K562 (cell line): ENCODE measurements at regions not wholly inside any gene's neighbourhood (a gene's known extent, or its start where the extent isn't known, plus 50 kb on each side); places are given as distances from the start of the nearest gene placed in this dataset.

ENCODE experiments used
- BHLHE40 ChIP-seq: IDR thresholded peaks from 2 replicates; pipeline ENCODE4 v1.6.1; 2011; ENCODE audit warnings: low read length, improper control_type of control experiment
- HEY1 ChIP-seq: fragments of 250-450 bp; sonication (Bioruptor Pico); IDR thresholded peaks from 2 replicates; pipeline ENCODE4 v1.5.0; 2020; ENCODE audit warnings: mild to moderate bottlenecking, moderate library complexity, borderline replicate concordance
- HMG20B ChIP-seq: fragments of 250-450 bp; sonication (Bioruptor Pico); IDR thresholded peaks from 2 replicates; pipeline ENCODE4 v1.5.0; 2021; ENCODE audit warnings: mild to moderate bottlenecking
- IRF1 ChIP-seq: sonication (generic); formaldehyde crosslinking; IDR thresholded peaks from 2 replicates; pipeline ENCODE4 v1.8.0; 2022; ENCODE audit warnings: missing genetic modification reagents, mild to moderate bottlenecking, borderline replicate concordance
- KLF13 ChIP-seq: fragments of 450-650 bp; IDR thresholded peaks from 2 replicates; pipeline ENCODE4 v1.6.1; 2016; ENCODE audit warnings: missing genetic modification characterization, low read depth, mild to moderate bottlenecking, missing compliant biosample characterization, moderate library complexity, borderline replicate concordance
- REST ChIP-seq, 2 experiments: fragments of 450-650 bp; formaldehyde crosslinking in 1 of 2; IDR thresholded peaks; 2 replicates each; pipeline versions ENCODE4 v1.4.0 to v1.6.1; 2014 to 2020; ENCODE audit warnings: mild to moderate bottlenecking in 2 of 2, borderline replicate concordance in 1 of 2, low read depth in 1 of 2
- U2AF2 ChIP-seq: fragments of 200-400 bp; formaldehyde crosslinking; optimal IDR thresholded peaks from 2 replicates; pipeline ENCODE3; 2017; ENCODE audit warnings: low read depth, mild to moderate bottlenecking, low read length
- XRCC3 ChIP-seq: fragments of 450-650 bp; IDR thresholded peaks from 2 replicates; pipeline ENCODE4 v1.6.1; 2017; ENCODE audit warnings: mild to moderate bottlenecking, moderate library complexity
- ZNF175 ChIP-seq: fragments of 200-800 bp; sonication (Bioruptor generic); IDR thresholded peaks from 2 replicates; pipeline ENCODE4 v1.6.1; 2016; ENCODE audit warnings: low read depth, mild to moderate bottlenecking, missing genetic modification characterization, missing compliant biosample characterization
- ZNF224 ChIP-seq: sonication (generic); formaldehyde crosslinking; IDR thresholded peaks from 2 replicates; pipeline ENCODE4 v1.8.0; 2022; ENCODE audit warnings: mild to moderate bottlenecking, missing genetic modification reagents
- ZNF282 ChIP-seq: sonication (generic); formaldehyde crosslinking; IDR thresholded peaks from 2 replicates; pipeline ENCODE4 v1.8.1; 2023; ENCODE audit warnings: missing genetic modification reagents
- ZNF507 ChIP-seq: conservative IDR thresholded peaks from 2 replicates; pipeline ENCODE4 v1.6.1; 2017; ENCODE audit warnings: missing genetic modification characterization, missing compliant biosample characterization
- ZNF75A ChIP-seq: fragments of 450-650 bp; formaldehyde crosslinking; IDR thresholded peaks from 2 replicates; pipeline ENCODE4 v1.4.0; 2020; ENCODE audit warnings: mild to moderate bottlenecking
- ZNF76 ChIP-seq: fragments of 250-450 bp; sonication (Bioruptor Pico); IDR thresholded peaks from 2 replicates; pipeline ENCODE4 v1.4.0; 2020; ENCODE audit warnings: mild to moderate bottlenecking, moderate library complexity, borderline replicate concordance
- TF ChIP-seq, protein P1 (sequence below): fragments of 450-650 bp; formaldehyde crosslinking; IDR thresholded peaks from 2 replicates; pipeline ENCODE4 v1.4.0; 2022; ENCODE audit warnings: mild to moderate bottlenecking, moderate library complexity
- TF ChIP-seq, protein P2 (sequence below): sonication (generic); formaldehyde crosslinking; IDR thresholded peaks from 2 replicates; pipeline ENCODE4 v1.9.0; 2022; ENCODE audit warnings: mild to moderate bottlenecking, missing genetic modification reagents
- TF ChIP-seq, protein P3 (sequence below): fragments of 250-450 bp; sonication (Bioruptor Pico); IDR thresholded peaks from 2 replicates; pipeline ENCODE4 v1.5.1; 2021; ENCODE audit warnings: mild to moderate bottlenecking

GRCh38 chr1:221962385-221962784 lies 220.5 kb upstream of the DUSP10 start (continued):
- TF ChIP-seq REST (IDR thresholded peaks at IDR 0.05; ENCODE audit: borderline replicate concordance) (no peak), REST (CRISPR knock-in tag; IDR thresholded peaks at IDR 0.05; ENCODE audit: low read depth) (peak; percentile 81; the same call in 1 of the 2 replicates), U2AF2 (no peak), ZNF175 (CRISPR knock-in tag) (peak; percentile 99), IRF1 (CRISPR knock-in tag) (no peak), XRCC3 (no peak), ZNF507 (tag) (peak; percentile 68; the same call in 1 of the 2 replicates), KLF13 (tag) (peak; percentile 79; the same call in 1 of the 2 replicates), BHLHE40 (no peak), ZNF76 (CRISPR knock-in tag) (peak; percentile 97), HMG20B (CRISPR knock-in tag) (no peak; the same call in 1 of the 2 replicates), ZNF224 (no peak), ZNF75A (CRISPR knock-in tag) (peak; percentile 88), HEY1 (CRISPR knock-in tag) (peak; percentile 90), ZNF282 (CRISPR knock-in tag) (no peak)
- TF ChIP-seq, protein P1, sequence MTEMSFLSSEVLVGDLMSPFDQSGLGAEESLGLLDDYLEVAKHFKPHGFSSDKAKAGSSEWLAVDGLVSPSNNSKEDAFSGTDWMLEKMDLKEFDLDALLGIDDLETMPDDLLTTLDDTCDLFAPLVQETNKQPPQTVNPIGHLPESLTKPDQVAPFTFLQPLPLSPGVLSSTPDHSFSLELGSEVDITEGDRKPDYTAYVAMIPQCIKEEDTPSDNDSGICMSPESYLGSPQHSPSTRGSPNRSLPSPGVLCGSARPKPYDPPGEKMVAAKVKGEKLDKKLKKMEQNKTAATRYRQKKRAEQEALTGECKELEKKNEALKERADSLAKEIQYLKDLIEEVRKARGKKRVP (CRISPR knock-in tag): peak; percentile 95
- TF ChIP-seq, protein P2, sequence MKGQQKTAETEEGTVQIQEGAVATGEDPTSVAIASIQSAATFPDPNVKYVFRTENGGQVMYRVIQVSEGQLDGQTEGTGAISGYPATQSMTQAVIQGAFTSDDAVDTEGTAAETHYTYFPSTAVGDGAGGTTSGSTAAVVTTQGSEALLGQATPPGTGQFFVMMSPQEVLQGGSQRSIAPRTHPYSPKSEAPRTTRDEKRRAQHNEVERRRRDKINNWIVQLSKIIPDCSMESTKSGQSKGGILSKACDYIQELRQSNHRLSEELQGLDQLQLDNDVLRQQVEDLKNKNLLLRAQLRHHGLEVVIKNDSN: no peak
- TF ChIP-seq, protein P3, sequence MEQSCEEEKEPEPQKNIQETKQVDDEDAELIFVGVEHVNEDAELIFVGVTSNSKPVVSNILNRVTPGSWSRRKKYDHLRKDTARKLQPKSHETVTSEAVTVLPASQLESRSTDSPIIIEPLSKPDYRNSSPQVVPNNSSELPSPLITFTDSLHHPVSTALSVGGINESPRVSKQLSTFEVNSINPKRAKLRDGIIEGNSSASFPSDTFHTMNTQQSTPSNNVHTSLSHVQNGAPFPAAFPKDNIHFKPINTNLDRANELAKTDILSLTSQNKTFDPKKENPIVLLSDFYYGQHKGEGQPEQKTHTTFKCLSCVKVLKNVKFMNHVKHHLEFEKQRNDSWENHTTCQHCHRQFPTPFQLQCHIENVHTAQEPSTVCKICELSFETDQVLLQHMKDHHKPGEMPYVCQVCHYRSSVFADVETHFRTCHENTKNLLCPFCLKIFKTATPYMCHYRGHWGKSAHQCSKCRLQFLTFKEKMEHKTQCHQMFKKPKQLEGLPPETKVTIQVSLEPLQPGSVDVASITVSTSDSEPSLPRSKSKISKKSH: 0 out of 2 replicates have a peak, but pooled peaks have one; percentile 79
